Spinal cord (tissue), 9 donors: ENCODE measurements at regions not wholly inside any gene's neighbourhood (a gene's known extent, or its start where the extent isn't known, plus 50 kb on each side); places are given as distances from the start of the nearest gene placed in this dataset.

Source experiments
- DNase-seq, 6 donors: peaks; one replicate each; pipeline versions ENCODE4 v3.0.0 to v3.0.0-alpha.2; 2013 to 2015; ENCODE audit warnings: low spot score in 6 of 6, low read depth in 4 of 6
- H3K27ac ChIP-seq: one replicate; pipeline ENCODE4 v1.5.1; 2013; ENCODE audit warnings: low read depth, low read length, control low read depth
- H3K27me3 ChIP-seq: one replicate; pipeline ENCODE4 v1.6.1; 2013; ENCODE audit warnings: low read length; ENCODE audit not compliant: control insufficient read depth, insufficient read depth
- H3K36me3 ChIP-seq: one replicate; pipeline ENCODE4 v1.6.1; 2013; ENCODE audit warnings: low read length; ENCODE audit not compliant: control insufficient read depth, insufficient read depth
- H3K4me1 ChIP-seq: one replicate; pipeline ENCODE4 v1.6.1; 2013; ENCODE audit warnings: low read length; ENCODE audit not compliant: control insufficient read depth, insufficient read depth
- H3K4me3 ChIP-seq: one replicate; pipeline ENCODE4 v1.5.1; 2013; ENCODE audit warnings: low read depth, low read length, control low read depth
- H3K9me3 ChIP-seq: one replicate; pipeline ENCODE4 v1.6.1; 2013; ENCODE audit warnings: low read length; ENCODE audit not compliant: control insufficient read depth, insufficient read depth
- WGBS: methylation state at CpG from one replicate; pipeline ENCODE4 v1.1.5; 2013; ENCODE audit warnings: missing lambda C conversion rate; ENCODE audit not compliant: insufficient coverage; 5-methylcytosine and 5-hydroxymethylcytosine counted together
- donor health status: healthy.

- H3K27me3 ChIP-seq = no peaks in the 10 kb centered on the region
- 91% methylated on average over 2 of the region's 2 CpGs for WGBS
- no peak overlapping the region for H3K27ac ChIP-seq
- H3K4me1 ChIP-seq = peaks cover 15% of the 10 kb centered on the region
- H3K36me3 ChIP-seq = no peaks in the 10 kb centered on the region
- no peak for DNase-seq
- no peak overlapping the region for H3K4me3 ChIP-seq
- no peaks in the 10 kb centered on the region for H3K9me3 ChIP-seq
Measured at GRCh38 chr2:129299338-129299737, 680.1 kb upstream of the RAB6C start.

- no peak for DNase-seq
- Histone ChIP-seq H3K27ac (no peak overlapping the region), H3K9me3 (no peaks in the 10 kb centered on the region), H3K4me3 (no peak overlapping the region), H3K27me3 (no peaks in the 10 kb centered on the region), H3K36me3 (no peaks in the 10 kb centered on the region), H3K4me1 (peaks cover 15% of the 10 kb centered on the region)
- WGBS = 97% methylated on average over 7 of the region's 8 CpGs
Measured at GRCh38 chr2:129299756-129300155, 679.7 kb upstream of the RAB6C start.

- H3K9me3 ChIP-seq = no peaks in the 10 kb centered on the region
- no peak for DNase-seq
- no peaks in the 10 kb centered on the region for H3K27me3 ChIP-seq
- WGBS = 88% methylated on average over 9 of the region's 9 CpGs
- H3K36me3 ChIP-seq = no peaks in the 10 kb centered on the region
- H3K4me3 ChIP-seq = no peak overlapping the region
- H3K27ac ChIP-seq = no peak overlapping the region
- peaks cover 15% of the 10 kb centered on the region for H3K4me1 ChIP-seq
Measured at GRCh38 chr2:129300456-129300855, 679.0 kb upstream of the RAB6C start.

- no peaks in the 10 kb centered on the region for H3K36me3 ChIP-seq
- no peaks in the 10 kb centered on the region for H3K9me3 ChIP-seq
- no peak overlapping the region for H3K27ac ChIP-seq
- 31% methylated on average over 2 of the region's 5 CpGs for WGBS
- H3K4me1 ChIP-seq = peaks cover 13% of the 10 kb centered on the region
- no peaks in the 10 kb centered on the region for H3K27me3 ChIP-seq
- H3K4me3 ChIP-seq = no peak overlapping the region
- DNase-seq = peak in 3 of 6 donors; percentile 48 to 93 (median 70)
Measured at GRCh38 chr2:129301431-129301913, 678.0 kb upstream of the RAB6C start.

- no peaks in the 10 kb centered on the region for H3K9me3 ChIP-seq
- H3K4me1 ChIP-seq = peaks cover 12% of the 10 kb centered on the region
- peak in 1 of 6 donors; percentile 48 for DNase-seq
- no peak overlapping the region for H3K4me3 ChIP-seq
- 62% methylated on average over 3 of the region's 6 CpGs for WGBS
- H3K36me3 ChIP-seq = no peaks in the 10 kb centered on the region
- no peak overlapping the region for H3K27ac ChIP-seq
- no peaks in the 10 kb centered on the region for H3K27me3 ChIP-seq
Measured at GRCh38 chr2:129302106-129302505, 677.4 kb upstream of the RAB6C start.

- Histone ChIP-seq H3K27ac (no peak overlapping the region), H3K9me3 (no peaks in the 10 kb centered on the region), H3K36me3 (no peaks in the 10 kb centered on the region), H3K27me3 (no peaks in the 10 kb centered on the region), H3K4me3 (no peak overlapping the region), H3K4me1 (peaks cover 12% of the 10 kb centered on the region)
- DNase-seq = peak in 1 of 6 donors; percentile 60
- 36% methylated on average over 2 of the region's 6 CpGs for WGBS
Measured at GRCh38 chr2:129302561-129303183, 676.8 kb upstream of the RAB6C start.

GRCh38 chr2:129314120-129314519, 665.3 kb upstream of the RAB6C start:
- Histone ChIP-seq H3K27ac (no peak overlapping the region), H3K36me3 (no peaks in the 10 kb centered on the region), H3K4me1 (no peaks in the 10 kb centered on the region), H3K4me3 (no peak overlapping the region), H3K27me3 (no peaks in the 10 kb centered on the region), H3K9me3 (no peaks in the 10 kb centered on the region)
- no peak for DNase-seq
- WGBS = 96% methylated on average over 9 of the region's 9 CpGs

GRCh38 chr2:129318581-129319421, 660.7 kb upstream of the RAB6C start:
- no peaks in the 10 kb centered on the region for H3K4me1 ChIP-seq
- DNase-seq = no peak
- WGBS = 90% methylated on average over 27 of the region's 27 CpGs

GRCh38 chr2:129319422-129319717, 660.1 kb upstream of the RAB6C start:
- H3K9me3 ChIP-seq = no peaks in the 10 kb centered on the region
- WGBS = 83% methylated on average over 4 of the region's 7 CpGs
- H3K4me1 ChIP-seq = no peaks in the 10 kb centered on the region
- no peaks in the 10 kb centered on the region for H3K27me3 ChIP-seq
- H3K36me3 ChIP-seq = no peaks in the 10 kb centered on the region
- no peak for DNase-seq
- H3K27ac ChIP-seq = no peak overlapping the region
- H3K4me3 ChIP-seq = no peak overlapping the region

More at GRCh38 chr2:129318581-129319421, 660.7 kb upstream of the RAB6C start:
- Histone ChIP-seq H3K27me3 (no peaks in the 10 kb centered on the region), H3K27ac (no peak overlapping the region), H3K36me3 (no peaks in the 10 kb centered on the region), H3K4me3 (no peak overlapping the region), H3K9me3 (no peaks in the 10 kb centered on the region)

- WGBS = 96% methylated on average over 3 of the region's 4 CpGs
- H3K27ac ChIP-seq = no peak overlapping the region
Measured at GRCh38 chr2:129320288-129320687, 659.2 kb upstream of the RAB6C start.

More at GRCh38 chr2:129320288-129320687, 659.2 kb upstream of the RAB6C start:
- Histone ChIP-seq H3K27me3 (no peaks in the 10 kb centered on the region), H3K36me3 (no peaks in the 10 kb centered on the region), H3K4me3 (no peak overlapping the region), H3K9me3 (no peaks in the 10 kb centered on the region), H3K4me1 (no peaks in the 10 kb centered on the region)
- no peak for DNase-seq
